ENCODE measurements at regions not wholly inside any gene's neighbourhood (a gene's known extent, or its start where the extent isn't known, plus 50 kb on each side); places are given as distances from the start of the nearest gene placed in this dataset.

DNA sequence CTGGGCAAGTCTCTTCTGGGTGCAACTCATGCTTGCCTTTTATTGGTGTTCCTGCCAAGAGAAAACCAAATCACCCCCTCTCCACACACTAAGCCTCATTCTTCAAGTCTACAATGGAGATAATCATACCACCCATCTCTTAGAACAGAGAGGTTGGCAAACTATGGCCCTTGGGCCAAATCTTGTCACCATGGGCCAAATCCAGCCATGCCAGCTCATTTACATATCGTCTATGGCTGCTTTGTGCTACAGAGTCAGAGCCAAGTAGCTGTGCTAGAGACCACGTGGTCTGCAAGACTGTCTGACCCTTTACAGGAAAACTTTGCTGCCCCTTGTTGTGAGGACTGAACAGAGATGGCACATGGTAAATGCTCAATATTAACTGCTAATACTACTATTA, 270.3 kb upstream of the PARD3B start:
- Histone ChIP-seq H3K9me3 (ENCODE audit: low read length) (no peaks in the 10 kb centered on the region), H3K4me2 (ENCODE audit: low read depth, low read length) (no peak overlapping the region), H3K79me2 (ENCODE audit: insufficient read depth, low read length) (no peaks in the 10 kb centered on the region), H3K4me3 (replicated peaks in 1 of 3; ENCODE audit: insufficient read depth in 1 of 3, low read depth in 2 of 3, low read length in 3 of 3) (no peak overlapping the region), H3K4me1 (ENCODE audit: insufficient read depth, low read length) (no peaks in the 10 kb centered on the region), H3K9ac (ENCODE audit: insufficient read depth, low read depth, low read length) (no peak overlapping the region), H3K27me3 (ENCODE audit: control insufficient read depth in 1 of 2, insufficient read depth in 2 of 2, low read length in 2 of 2) (no peaks in the 10 kb centered on the region), H3K36me3 (replicated peaks in 1 of 2; ENCODE audit: control insufficient read depth in 1 of 2, insufficient read depth in 2 of 2, low read length in 2 of 2) (no peaks in the 10 kb centered on the region), H2AFZ (ENCODE audit: low read length) (no peak overlapping the region), H4K20me1 (ENCODE audit: insufficient read depth, low read length) (no peaks in the 10 kb centered on the region), H3K27ac (ENCODE audit: extremely low read length, insufficient read depth, low read length) (no peak overlapping the region)
- intact Hi-C loops (cut with micrococcal nuclease; ENCODE audit: unreplicated experiment): no loop called here
- ATAC-seq (no peak), DNase-seq (ENCODE audit: low spot score) (no peak), FAIRE-seq (no peak)
- in situ Hi-C loops (cut with HindIII; ENCODE audit: extremely low pct_ligation_motif_present, low pct_unique_long_range_greater_than_20kb): no loop called here
- CTCF ChIA-PET (ENCODE audit: low intra/inter-chr PET ratio, low total read pairs): no interaction called here
- no TSS peak for BruUV-seq (replicated peaks)
- TF ChIP-seq YEATS4 (CRISPR knock-in tag; IDR thresholded peaks at IDR 0.05; ENCODE audit: borderline replicate concordance) (no peak), ZNF616 (CRISPR knock-in tag; IDR thresholded peaks at IDR 0.05; ENCODE audit: low read depth) (no peak), CHD2 (IDR thresholded peaks at IDR 0.05; ENCODE audit: low read depth, low read length) (no peak), CENPT (CRISPR knock-in tag; IDR thresholded peaks at IDR 0.05; ENCODE audit: low read depth) (no peak), TBP (CRISPR knock-in tag; IDR thresholded peaks at IDR 0.05) (no peak), FOSL2 (CRISPR knock-in tag; IDR thresholded peaks at IDR 0.05) (no peak), NFIB (CRISPR knock-in tag; IDR thresholded peaks at IDR 0.05; ENCODE audit: borderline replicate concordance) (no peak), BHLHE40 (IDR thresholded peaks at IDR 0.05; ENCODE audit: low read length) (no peak)
- POLR2A ChIA-PET: no interaction called here
- WGBS (ENCODE audit: low lambda C conversion rate): 0% methylated on average over 1 of the region's 2 CpGs

- no peaks in the 10 kb centered on the region for H3K79me2 ChIP-seq (ENCODE audit: insufficient read depth, low read length)
- no peaks in the 10 kb centered on the region for H4K20me1 ChIP-seq (ENCODE audit: insufficient read depth, low read length)
- no peaks in the 10 kb centered on the region for H3K27me3 ChIP-seq (ENCODE audit: control insufficient read depth in 1 of 2, insufficient read depth in 2 of 2, low read length in 2 of 2)
- H2AFZ ChIP-seq (ENCODE audit: low read length): no peak overlapping the region
- CTCF ChIA-PET (ENCODE audit: low intra/inter-chr PET ratio, low total read pairs): no interaction called here
- no TSS peak for BruUV-seq (replicated peaks)
- H3K9me3 ChIP-seq (ENCODE audit: low read length): no peaks in the 10 kb centered on the region
- POLR2A ChIA-PET: no interaction called here
- intact Hi-C loops (cut with micrococcal nuclease; ENCODE audit: unreplicated experiment) (no loop called here), in situ Hi-C loops (cut with HindIII; ENCODE audit: extremely low pct_ligation_motif_present, low pct_unique_long_range_greater_than_20kb) (no loop called here)
- no peak for ATAC-seq
- FAIRE-seq: no peak
- H3K9ac ChIP-seq (ENCODE audit: insufficient read depth, low read depth, low read length): no peak overlapping the region
- H3K4me2 ChIP-seq (ENCODE audit: low read depth, low read length): no peak overlapping the region
- H3K4me3 ChIP-seq (replicated peaks in 1 of 3; ENCODE audit: insufficient read depth in 1 of 3, low read depth in 2 of 3, low read length in 3 of 3): no peak overlapping the region
- DNase-seq (ENCODE audit: low spot score): no peak
- no peaks in the 10 kb centered on the region for H3K36me3 ChIP-seq (replicated peaks in 1 of 2; ENCODE audit: control insufficient read depth in 1 of 2, insufficient read depth in 2 of 2, low read length in 2 of 2)
- no peak overlapping the region for H3K27ac ChIP-seq (ENCODE audit: extremely low read length, insufficient read depth, low read length)
- peaks cover 9% of the 10 kb centered on the region for H3K4me1 ChIP-seq (ENCODE audit: insufficient read depth, low read length)
- TF ChIP-seq KAT7 (CRISPR knock-in tag; IDR thresholded peaks at IDR 0.05; ENCODE audit: borderline replicate concordance) (no peak), IKZF1 (IDR thresholded peaks at IDR 0.05) (no peak), ZNF275 (CRISPR knock-in tag; IDR thresholded peaks at IDR 0.05; ENCODE audit: borderline replicate concordance) (no peak), IRX3 (CRISPR knock-in tag; IDR thresholded peaks at IDR 0.05; ENCODE audit: borderline replicate concordance, low read depth) (no peak), KDM5A (IDR thresholded peaks at IDR 0.05; ENCODE audit: borderline replicate concordance, low read length) (no peak), ETV5 (CRISPR knock-in tag; IDR thresholded peaks at IDR 0.05; ENCODE audit: borderline replicate concordance) (no peak), POLR2G (IDR thresholded peaks at IDR 0.05; ENCODE audit: low read depth, low read length) (no peak), RARG (CRISPR knock-in tag; IDR thresholded peaks at IDR 0.05; ENCODE audit: low read depth) (no peak), ZMAT3 (CRISPR knock-in tag; conservative IDR thresholded peaks at IDR 0.05) (no peak)
- TF ChIP-seq, protein P1, sequence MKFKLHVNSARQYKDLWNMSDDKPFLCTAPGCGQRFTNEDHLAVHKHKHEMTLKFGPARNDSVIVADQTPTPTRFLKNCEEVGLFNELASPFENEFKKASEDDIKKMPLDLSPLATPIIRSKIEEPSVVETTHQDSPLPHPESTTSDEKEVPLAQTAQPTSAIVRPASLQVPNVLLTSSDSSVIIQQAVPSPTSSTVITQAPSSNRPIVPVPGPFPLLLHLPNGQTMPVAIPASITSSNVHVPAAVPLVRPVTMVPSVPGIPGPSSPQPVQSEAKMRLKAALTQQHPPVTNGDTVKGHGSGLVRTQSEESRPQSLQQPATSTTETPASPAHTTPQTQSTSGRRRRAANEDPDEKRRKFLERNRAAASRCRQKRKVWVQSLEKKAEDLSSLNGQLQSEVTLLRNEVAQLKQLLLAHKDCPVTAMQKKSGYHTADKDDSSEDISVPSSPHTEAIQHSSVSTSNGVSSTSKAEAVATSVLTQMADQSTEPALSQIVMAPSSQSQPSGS (CRISPR knock-in tag; IDR thresholded peaks at IDR 0.05): no peak
- TF ChIP-seq, protein P2, sequence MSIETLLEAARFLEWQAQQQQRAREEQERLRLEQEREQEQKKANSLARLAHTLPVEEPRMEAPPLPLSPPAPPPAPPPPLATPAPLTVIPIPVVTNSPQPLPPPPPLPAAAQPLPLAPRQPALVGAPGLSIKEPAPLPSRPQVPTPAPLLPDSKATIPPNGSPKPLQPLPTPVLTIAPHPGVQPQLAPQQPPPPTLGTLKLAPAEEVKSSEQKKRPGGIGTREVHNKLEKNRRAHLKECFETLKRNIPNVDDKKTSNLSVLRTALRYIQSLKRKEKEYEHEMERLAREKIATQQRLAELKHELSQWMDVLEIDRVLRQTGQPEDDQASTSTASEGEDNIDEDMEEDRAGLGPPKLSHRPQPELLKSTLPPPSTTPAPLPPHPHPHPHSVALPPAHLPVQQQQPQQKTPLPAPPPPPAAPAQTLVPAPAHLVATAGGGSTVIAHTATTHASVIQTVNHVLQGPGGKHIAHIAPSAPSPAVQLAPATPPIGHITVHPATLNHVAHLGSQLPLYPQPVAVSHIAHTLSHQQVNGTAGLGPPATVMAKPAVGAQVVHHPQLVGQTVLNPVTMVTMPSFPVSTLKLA (IDR thresholded peaks at IDR 0.05): no peak
Measured at GRCh38 chr2:204277226-204277625, 268.0 kb upstream of the PARD3B start.
